PC-9 (cell line): ENCODE measurements at regions not wholly inside any gene's neighbourhood (a gene's known extent, or its start where the extent isn't known, plus 50 kb on each side); places are given as distances from the start of the nearest gene placed in this dataset.

Experiments used
- CTCF ChIP-seq: fragments of 200-600 bp; sonication (generic); conservative IDR thresholded peaks from 2 replicates; pipeline ENCODE4 v1.6.1; 2017; ENCODE audit warnings: mixed run types, antibody characterized with exemption, mild to moderate bottlenecking, moderate library complexity
- EZH2 ChIP-seq: fragments of 200-600 bp; sonication (generic); IDR thresholded peaks from 2 replicates; pipeline ENCODE4 v1.8.0; 2017; ENCODE audit warnings: antibody characterized with exemption, low read depth

- no peak for TF ChIP-seq CTCF
- no peak for TF ChIP-seq EZH2
Measured at GRCh38 chr1:90400131-90400530, 317.0 kb downstream of the BARHL2 start.
